ENCODE measurements at regions not wholly inside any gene's neighbourhood (a gene's known extent, or its start where the extent isn't known, plus 50 kb on each side); places are given as distances from the start of the nearest gene placed in this dataset.
A peak's percentile ranks its signal among the peaks of the same experiment; 100 is the strongest.

- no peak for TF ChIP-seq MTA3 (IDR thresholded peaks at IDR 0.05; ENCODE audit: borderline replicate concordance)
- TF ChIP-seq SETDB1 (IDR thresholded peaks at IDR 0.05; ENCODE audit: low read length): no peak
- no peak for TF ChIP-seq YY1 (IDR thresholded peaks at IDR 0.05; ENCODE audit: borderline replicate concordance in 1 of 3, control insufficient read depth in 1 of 3, extremely low read depth in 1 of 3, insufficient read depth in 3 of 3, insufficient read length in 1 of 3, insufficient replicate concordance in 2 of 3, low read depth in 1 of 3, low read length in 2 of 3)
- TF ChIP-seq, protein P1, sequence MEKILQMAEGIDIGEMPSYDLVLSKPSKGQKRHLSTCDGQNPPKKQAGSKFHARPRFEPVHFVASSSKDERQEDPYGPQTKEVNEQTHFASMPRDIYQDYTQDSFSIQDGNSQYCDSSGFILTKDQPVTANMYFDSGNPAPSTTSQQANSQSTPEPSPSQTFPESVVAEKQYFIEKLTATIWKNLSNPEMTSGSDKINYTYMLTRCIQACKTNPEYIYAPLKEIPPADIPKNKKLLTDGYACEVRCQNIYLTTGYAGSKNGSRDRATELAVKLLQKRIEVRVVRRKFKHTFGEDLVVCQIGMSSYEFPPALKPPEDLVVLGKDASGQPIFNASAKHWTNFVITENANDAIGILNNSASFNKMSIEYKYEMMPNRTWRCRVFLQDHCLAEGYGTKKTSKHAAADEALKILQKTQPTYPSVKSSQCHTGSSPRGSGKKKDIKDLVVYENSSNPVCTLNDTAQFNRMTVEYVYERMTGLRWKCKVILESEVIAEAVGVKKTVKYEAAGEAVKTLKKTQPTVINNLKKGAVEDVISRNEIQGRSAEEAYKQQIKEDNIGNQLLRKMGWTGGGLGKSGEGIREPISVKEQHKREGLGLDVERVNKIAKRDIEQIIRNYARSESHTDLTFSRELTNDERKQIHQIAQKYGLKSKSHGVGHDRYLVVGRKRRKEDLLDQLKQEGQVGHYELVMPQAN (IDR thresholded peaks at IDR 0.05; ENCODE audit: borderline replicate concordance): no peak
- no peak for TF ChIP-seq ZNF696 (CRISPR knock-in tag; conservative IDR thresholded peaks at IDR 0.05)
Measured at GRCh38 chr3:151581035-151581434, 120.2 kb upstream of the IGSF10 start (continued).

DNA sequence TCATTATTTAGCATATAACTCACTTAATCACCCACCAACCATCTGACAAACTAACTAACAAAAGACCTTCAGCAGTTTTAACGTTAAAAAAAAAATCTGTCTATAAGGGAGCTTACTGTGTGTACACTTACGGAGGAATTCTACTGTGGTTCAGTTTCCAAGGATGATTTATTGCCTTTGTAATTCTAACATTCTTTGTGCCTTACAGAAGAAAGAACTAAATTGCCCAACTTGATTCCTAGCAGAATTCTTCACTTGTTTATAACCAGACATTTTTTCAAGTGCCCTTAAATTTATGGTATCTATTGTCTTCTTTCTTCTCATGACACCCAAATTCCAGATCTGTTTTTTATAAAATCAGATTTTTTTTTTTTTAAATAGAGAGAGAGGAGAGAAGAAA lies 119.7 kb upstream of the IGSF10 start:
- no peaks in the 10 kb centered on the region for H3K27me3 ChIP-seq (ENCODE audit: control insufficient read depth in 2 of 2, insufficient read depth in 2 of 2, low read length in 2 of 2)
- peak; percentile 40; the same call in 2 of the 3 replicates for ATAC-seq
- no peaks in the 10 kb centered on the region for H3K79me2 ChIP-seq (ENCODE audit: control insufficient read depth, insufficient read depth, low read length)
- H2AFZ ChIP-seq (ENCODE audit: low read depth, low read length): no peak overlapping the region
- in situ Hi-C loops (cut with MboI): no loop called here
- intact Hi-C loops (cut with micrococcal nuclease): no loop called here
- no peaks in the 10 kb centered on the region for H4K20me1 ChIP-seq (replicated peaks; ENCODE audit: control insufficient read depth, insufficient read depth, low read length)
- H3K9me3 ChIP-seq (replicated peaks; ENCODE audit: control insufficient read depth, insufficient read depth, low read depth, low read length): peaks cover 2% of the 10 kb centered on the region
- no peak for FAIRE-seq
- no peak overlapping the region for H3K9ac ChIP-seq (ENCODE audit: insufficient read depth in 1 of 2, low read depth in 2 of 2, low read length in 2 of 2)
- H3K27ac ChIP-seq (ENCODE audit: extremely low read depth, low read depth, low read length): no peak overlapping the region
- H3K4me2 ChIP-seq (ENCODE audit: insufficient read depth, low read length): no peak overlapping the region
- no peaks in the 10 kb centered on the region for H3K9me1 ChIP-seq (ENCODE audit: control insufficient read depth, insufficient read depth, low read length)
- BruUV-seq (replicated peaks): no TSS peak
- no peaks in the 10 kb centered on the region for H3K36me3 ChIP-seq (ENCODE audit: control insufficient read depth, insufficient read depth, low read length)
- no peak for DNase-seq (ENCODE audit: extremely low read depth in 1 of 4, low spot score in 3 of 4)
- 3% methylated on average over 2 of the region's 2 CpGs for WGBS (ENCODE audit: insufficient coverage, low coverage, missing lambda C conversion rate)
- no peak overlapping the region for H3K4me3 ChIP-seq
- ChIA-PET CTCF (ENCODE audit: low intra/inter-chr PET ratio) (no interaction called here), POLR2A (interaction anchor here (0.8 kb wide), 1 partner anchor 16 kb away, joined by 3 read pairs; no protein-coding TSS in a partner anchor)
- H3K4me1 ChIP-seq (replicated peaks in 1 of 2; ENCODE audit: control insufficient read depth in 2 of 2, insufficient read depth in 2 of 2, low read length in 2 of 2): no peaks in the 10 kb centered on the region; a peak in 1 of 5 replicates
- TF ChIP-seq ZNF354B (CRISPR knock-in tag; IDR thresholded peaks at IDR 0.05) (no peak), PHB (CRISPR knock-in tag; IDR thresholded peaks at IDR 0.05) (no peak), SP2 (IDR thresholded peaks at IDR 0.05; ENCODE audit: extremely low read depth, low read depth, low read length, poor library complexity, severe bottlenecking) (no peak), CBX5 (IDR thresholded peaks at IDR 0.05; ENCODE audit: borderline replicate concordance, low read depth) (no peak), PBX2 (CRISPR knock-in tag; IDR thresholded peaks at IDR 0.05; ENCODE audit: low read depth) (no peak), PBX2 (tag; conservative IDR thresholded peaks at IDR 0.05; ENCODE audit: low read depth) (0 out of 2 replicates have a peak, but pooled peaks have one; percentile 13)
- TF ChIP-seq, protein P2, sequence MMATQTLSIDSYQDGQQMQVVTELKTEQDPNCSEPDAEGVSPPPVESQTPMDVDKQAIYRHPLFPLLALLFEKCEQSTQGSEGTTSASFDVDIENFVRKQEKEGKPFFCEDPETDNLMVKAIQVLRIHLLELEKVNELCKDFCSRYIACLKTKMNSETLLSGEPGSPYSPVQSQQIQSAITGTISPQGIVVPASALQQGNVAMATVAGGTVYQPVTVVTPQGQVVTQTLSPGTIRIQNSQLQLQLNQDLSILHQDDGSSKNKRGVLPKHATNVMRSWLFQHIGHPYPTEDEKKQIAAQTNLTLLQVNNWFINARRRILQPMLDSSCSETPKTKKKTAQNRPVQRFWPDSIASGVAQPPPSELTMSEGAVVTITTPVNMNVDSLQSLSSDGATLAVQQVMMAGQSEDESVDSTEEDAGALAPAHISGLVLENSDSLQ (IDR thresholded peaks at IDR 0.05): peak; percentile 68
